ENCODE measurements at regions not wholly inside any gene's neighbourhood (a gene's known extent, or its start where the extent isn't known, plus 50 kb on each side); places are given as distances from the start of the nearest gene placed in this dataset.

DNA sequence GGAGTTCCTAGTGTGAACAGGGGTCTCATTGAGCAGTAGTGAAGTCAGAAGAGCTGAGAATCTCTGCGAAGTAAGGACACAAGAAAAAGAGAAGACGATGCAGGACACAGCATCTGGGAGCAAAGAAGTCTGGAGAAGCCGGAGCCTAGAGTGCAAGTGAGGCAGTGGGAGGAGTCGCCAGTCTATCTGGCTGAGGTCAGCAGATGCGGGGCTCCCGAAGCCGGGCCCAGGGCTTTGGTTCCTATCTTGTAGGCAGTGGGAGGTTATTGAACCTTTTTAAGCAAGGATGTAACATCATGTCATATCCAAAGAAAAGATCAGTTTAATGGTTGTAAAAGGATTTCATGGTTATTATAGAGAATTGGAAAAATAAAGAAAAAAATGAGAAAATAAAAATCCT lies 90.8 kb upstream of the KCTD1 start:
- no peak overlapping the region for H2AFZ ChIP-seq (ENCODE audit: low read depth, low read length)
- H3F3A ChIP-seq (ENCODE audit: insufficient read depth, low read length, poor library complexity, severe bottlenecking): no peaks in the 10 kb centered on the region
- no peaks in the 10 kb centered on the region for H3K27me3 ChIP-seq (ENCODE audit: insufficient read depth, low read depth, low read length)
- no peaks in the 10 kb centered on the region for H3K36me3 ChIP-seq (ENCODE audit: insufficient read depth, low read length)
- H3K9me2 ChIP-seq (ENCODE audit: insufficient read depth, low read length): no peaks in the 10 kb centered on the region
- H3K9me3 ChIP-seq (ENCODE audit: low read length): no peaks in the 10 kb centered on the region
- no peak overlapping the region for H3K4me3 ChIP-seq (ENCODE audit: low read length)
- no peaks in the 10 kb centered on the region for H4K20me1 ChIP-seq (ENCODE audit: insufficient read depth)
- no peak overlapping the region for H3K4me2 ChIP-seq (ENCODE audit: low read length)
- no peak overlapping the region for H3K9ac ChIP-seq (ENCODE audit: low read length)
- TF ChIP-seq RAD21 (conservative IDR thresholded peaks at IDR 0.05): no peak
- TF ChIP-seq, protein P1, sequence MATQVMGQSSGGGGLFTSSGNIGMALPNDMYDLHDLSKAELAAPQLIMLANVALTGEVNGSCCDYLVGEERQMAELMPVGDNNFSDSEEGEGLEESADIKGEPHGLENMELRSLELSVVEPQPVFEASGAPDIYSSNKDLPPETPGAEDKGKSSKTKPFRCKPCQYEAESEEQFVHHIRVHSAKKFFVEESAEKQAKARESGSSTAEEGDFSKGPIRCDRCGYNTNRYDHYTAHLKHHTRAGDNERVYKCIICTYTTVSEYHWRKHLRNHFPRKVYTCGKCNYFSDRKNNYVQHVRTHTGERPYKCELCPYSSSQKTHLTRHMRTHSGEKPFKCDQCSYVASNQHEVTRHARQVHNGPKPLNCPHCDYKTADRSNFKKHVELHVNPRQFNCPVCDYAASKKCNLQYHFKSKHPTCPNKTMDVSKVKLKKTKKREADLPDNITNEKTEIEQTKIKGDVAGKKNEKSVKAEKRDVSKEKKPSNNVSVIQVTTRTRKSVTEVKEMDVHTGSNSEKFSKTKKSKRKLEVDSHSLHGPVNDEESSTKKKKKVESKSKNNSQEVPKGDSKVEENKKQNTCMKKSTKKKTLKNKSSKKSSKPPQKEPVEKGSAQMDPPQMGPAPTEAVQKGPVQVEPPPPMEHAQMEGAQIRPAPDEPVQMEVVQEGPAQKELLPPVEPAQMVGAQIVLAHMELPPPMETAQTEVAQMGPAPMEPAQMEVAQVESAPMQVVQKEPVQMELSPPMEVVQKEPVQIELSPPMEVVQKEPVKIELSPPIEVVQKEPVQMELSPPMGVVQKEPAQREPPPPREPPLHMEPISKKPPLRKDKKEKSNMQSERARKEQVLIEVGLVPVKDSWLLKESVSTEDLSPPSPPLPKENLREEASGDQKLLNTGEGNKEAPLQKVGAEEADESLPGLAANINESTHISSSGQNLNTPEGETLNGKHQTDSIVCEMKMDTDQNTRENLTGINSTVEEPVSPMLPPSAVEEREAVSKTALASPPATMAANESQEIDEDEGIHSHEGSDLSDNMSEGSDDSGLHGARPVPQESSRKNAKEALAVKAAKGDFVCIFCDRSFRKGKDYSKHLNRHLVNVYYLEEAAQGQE (IDR thresholded peaks at IDR 0.05; ENCODE audit: borderline replicate concordance): no peak
- no peak for TF ChIP-seq TAF1 (IDR thresholded peaks at IDR 0.05; ENCODE audit: low read depth)
- no peak for TF ChIP-seq EZH2 (IDR thresholded peaks at IDR 0.05; ENCODE audit: borderline replicate concordance, insufficient read depth, low read length, poor library complexity, severe bottlenecking)
- no peak for TF ChIP-seq SMC3 (conservative IDR thresholded peaks at IDR 0.05; ENCODE audit: poor library complexity)
- no peak for TF ChIP-seq POLR2AphosphoS5 (IDR thresholded peaks at IDR 0.05)
- no peak for TF ChIP-seq MXI1 (conservative IDR thresholded peaks at IDR 0.05; ENCODE audit: poor library complexity, severe bottlenecking)
- TF ChIP-seq EP300 (conservative IDR thresholded peaks at IDR 0.05; ENCODE audit: poor library complexity, severe bottlenecking): no peak
- TF ChIP-seq, protein P2, sequence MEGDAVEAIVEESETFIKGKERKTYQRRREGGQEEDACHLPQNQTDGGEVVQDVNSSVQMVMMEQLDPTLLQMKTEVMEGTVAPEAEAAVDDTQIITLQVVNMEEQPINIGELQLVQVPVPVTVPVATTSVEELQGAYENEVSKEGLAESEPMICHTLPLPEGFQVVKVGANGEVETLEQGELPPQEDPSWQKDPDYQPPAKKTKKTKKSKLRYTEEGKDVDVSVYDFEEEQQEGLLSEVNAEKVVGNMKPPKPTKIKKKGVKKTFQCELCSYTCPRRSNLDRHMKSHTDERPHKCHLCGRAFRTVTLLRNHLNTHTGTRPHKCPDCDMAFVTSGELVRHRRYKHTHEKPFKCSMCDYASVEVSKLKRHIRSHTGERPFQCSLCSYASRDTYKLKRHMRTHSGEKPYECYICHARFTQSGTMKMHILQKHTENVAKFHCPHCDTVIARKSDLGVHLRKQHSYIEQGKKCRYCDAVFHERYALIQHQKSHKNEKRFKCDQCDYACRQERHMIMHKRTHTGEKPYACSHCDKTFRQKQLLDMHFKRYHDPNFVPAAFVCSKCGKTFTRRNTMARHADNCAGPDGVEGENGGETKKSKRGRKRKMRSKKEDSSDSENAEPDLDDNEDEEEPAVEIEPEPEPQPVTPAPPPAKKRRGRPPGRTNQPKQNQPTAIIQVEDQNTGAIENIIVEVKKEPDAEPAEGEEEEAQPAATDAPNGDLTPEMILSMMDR (IDR thresholded peaks at IDR 0.05; ENCODE audit: poor library complexity, severe bottlenecking): no peak
- no peaks in the 10 kb centered on the region for H3K79me2 ChIP-seq (replicated peaks; ENCODE audit: insufficient read depth, low read length)
- H3K27ac ChIP-seq (ENCODE audit: low read length): no peak overlapping the region

DNA sequence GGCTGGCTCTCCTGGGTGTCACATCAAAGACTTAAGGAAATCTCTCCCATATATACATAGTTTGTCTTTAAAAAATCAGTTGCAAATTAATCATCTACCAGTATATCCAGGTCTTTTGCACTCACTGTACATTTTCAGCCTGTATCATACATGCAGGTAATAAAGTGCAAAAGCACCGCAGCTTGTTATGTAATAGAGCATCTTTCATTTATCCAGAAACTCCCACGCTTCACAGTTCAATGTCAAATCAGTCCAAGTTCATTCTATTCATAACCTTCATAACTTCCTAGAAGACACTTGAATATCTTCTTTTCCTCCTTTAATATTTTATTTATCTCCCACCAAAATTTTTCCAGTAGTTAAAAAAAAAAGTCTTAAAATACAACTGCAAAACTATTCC lies 89.6 kb upstream of the KCTD1 start:
- no peaks in the 10 kb centered on the region for H3K36me3 ChIP-seq (ENCODE audit: insufficient read depth, low read length)
- H3K4me2 ChIP-seq (ENCODE audit: low read length): no peak overlapping the region
- no peaks in the 10 kb centered on the region for H3K79me2 ChIP-seq (replicated peaks; ENCODE audit: insufficient read depth, low read length)
- no peaks in the 10 kb centered on the region for H4K20me1 ChIP-seq (ENCODE audit: insufficient read depth)
- no peaks in the 10 kb centered on the region for H3F3A ChIP-seq (ENCODE audit: insufficient read depth, low read length, poor library complexity, severe bottlenecking)
- H3K9ac ChIP-seq (ENCODE audit: low read length): no peak overlapping the region
- TF ChIP-seq SMC3 (conservative IDR thresholded peaks at IDR 0.05; ENCODE audit: poor library complexity): no peak
- H2AFZ ChIP-seq (ENCODE audit: low read depth, low read length): no peak overlapping the region
- H3K27ac ChIP-seq (ENCODE audit: low read length): no peak overlapping the region
- no peaks in the 10 kb centered on the region for H3K27me3 ChIP-seq (ENCODE audit: insufficient read depth, low read depth, low read length)
- H3K9me2 ChIP-seq (ENCODE audit: insufficient read depth, low read length): no peaks in the 10 kb centered on the region
- no peaks in the 10 kb centered on the region for H3K9me3 ChIP-seq (ENCODE audit: low read length)
- H3K4me3 ChIP-seq (ENCODE audit: low read length): no peak overlapping the region

DNA sequence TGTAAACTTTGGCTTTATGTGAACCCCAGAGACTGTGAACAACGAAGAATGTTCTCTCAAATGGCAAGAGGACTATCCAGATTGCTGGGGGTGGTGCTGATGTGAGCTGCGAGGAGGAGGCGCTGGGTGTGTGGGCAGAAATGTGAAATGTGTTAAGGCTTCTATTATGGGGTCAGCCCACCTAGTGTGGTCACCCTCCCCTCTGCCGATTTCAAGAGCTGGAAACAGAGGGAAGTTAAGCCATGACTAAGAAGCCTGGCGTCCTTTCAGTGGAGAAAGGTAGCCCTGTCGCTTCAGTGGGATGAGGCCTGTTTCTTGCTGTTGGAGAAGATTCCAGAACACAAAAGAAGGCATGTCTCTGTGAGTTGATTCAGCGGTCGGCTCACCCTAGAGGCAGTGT lies 89.0 kb upstream of the KCTD1 start:
- no peaks in the 10 kb centered on the region for H3K27me3 ChIP-seq (ENCODE audit: insufficient read depth, low read depth, low read length)
- no peak overlapping the region for H3K4me3 ChIP-seq (ENCODE audit: low read length)
- no peak overlapping the region for H3K27ac ChIP-seq (ENCODE audit: low read length)
- no peak for TF ChIP-seq EZH2 (IDR thresholded peaks at IDR 0.05; ENCODE audit: borderline replicate concordance, insufficient read depth, low read length, poor library complexity, severe bottlenecking)
- no peak for TF ChIP-seq POLR2AphosphoS5 (IDR thresholded peaks at IDR 0.05)
- TF ChIP-seq RAD21 (conservative IDR thresholded peaks at IDR 0.05): no peak
- TF ChIP-seq TAF1 (IDR thresholded peaks at IDR 0.05; ENCODE audit: low read depth): no peak
- no peak for TF ChIP-seq MXI1 (conservative IDR thresholded peaks at IDR 0.05; ENCODE audit: poor library complexity, severe bottlenecking)
- no peak for TF ChIP-seq SMC3 (conservative IDR thresholded peaks at IDR 0.05; ENCODE audit: poor library complexity)
- TF ChIP-seq, protein P2 (IDR thresholded peaks at IDR 0.05; ENCODE audit: poor library complexity, severe bottlenecking): no peak
- TF ChIP-seq EP300 (conservative IDR thresholded peaks at IDR 0.05; ENCODE audit: poor library complexity, severe bottlenecking): no peak
- TF ChIP-seq, protein P1 (IDR thresholded peaks at IDR 0.05; ENCODE audit: borderline replicate concordance): no peak
- H3K9ac ChIP-seq (ENCODE audit: low read length): no peak overlapping the region
- H2AFZ ChIP-seq (ENCODE audit: low read depth, low read length): no peak overlapping the region
- H3K9me2 ChIP-seq (ENCODE audit: insufficient read depth, low read length): no peaks in the 10 kb centered on the region
- H3K4me2 ChIP-seq (ENCODE audit: low read length): no peak overlapping the region
- no peaks in the 10 kb centered on the region for H3F3A ChIP-seq (ENCODE audit: insufficient read depth, low read length, poor library complexity, severe bottlenecking)
- H4K20me1 ChIP-seq (ENCODE audit: insufficient read depth): no peaks in the 10 kb centered on the region
- no peaks in the 10 kb centered on the region for H3K36me3 ChIP-seq (ENCODE audit: insufficient read depth, low read length)
- H3K79me2 ChIP-seq (replicated peaks; ENCODE audit: insufficient read depth, low read length): no peaks in the 10 kb centered on the region
- H3K9me3 ChIP-seq (ENCODE audit: low read length): no peaks in the 10 kb centered on the region

Data from neural cell (in vitro differentiated cells).